Lower leg skin (tissue), 3 donors: ENCODE measurements at regions not wholly inside any gene's neighbourhood (a gene's known extent, or its start where the extent isn't known, plus 50 kb on each side); places are given as distances from the start of the nearest gene placed in this dataset.

ENCODE experiments used
- POLR2A ChIP-seq, 2 donors: fragments of 450-650 bp; IDR thresholded peaks; one replicate each; pipeline ENCODE4 v1.6.1; 2016 to 2017; ENCODE audit warnings: antibody characterized with exemption in 2 of 2, mild to moderate bottlenecking in 1 of 2, moderate library complexity in 1 of 2
- TF ChIP-seq, protein P1 (sequence below), 3 donors: fragments of 450-650 bp; IDR thresholded peaks; one replicate each; pipeline ENCODE4 v1.5.1; 2016; ENCODE audit warnings: antibody characterized with exemption in 3 of 3, mild to moderate bottlenecking in 3 of 3, moderate library complexity in 2 of 3

DNA sequence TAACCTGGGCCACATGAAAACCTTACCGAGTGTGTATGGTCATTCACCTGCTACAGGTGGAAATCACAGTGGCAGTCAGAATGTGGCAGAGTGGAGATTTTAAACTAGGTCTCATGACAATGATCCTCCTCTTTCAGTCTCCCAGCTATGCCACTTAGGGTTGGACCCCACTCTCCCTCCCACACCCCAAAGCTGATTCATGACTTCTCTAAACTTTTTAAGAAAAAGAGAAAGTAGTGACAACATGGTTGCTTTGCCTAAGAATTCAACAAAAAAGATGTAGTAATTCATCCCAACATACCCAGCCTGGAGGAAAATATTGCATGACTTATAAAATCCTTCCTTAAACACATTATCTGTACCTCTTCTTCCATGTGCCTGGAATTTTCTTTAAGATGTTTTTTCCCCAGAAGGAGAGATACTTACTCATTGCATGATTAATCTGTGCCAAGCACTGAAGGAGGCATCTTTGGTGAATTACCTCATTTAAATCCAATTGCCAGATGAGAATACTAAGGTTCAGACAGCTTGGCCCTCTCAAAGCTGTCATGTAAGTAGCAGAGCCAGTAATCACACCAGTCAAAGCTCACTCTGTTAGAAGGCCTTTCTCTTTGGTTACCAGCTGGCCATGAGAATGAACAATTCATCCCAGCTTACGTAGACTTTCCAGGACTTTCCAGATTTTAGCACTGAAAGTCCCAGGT, 119.9 kb downstream of the COPRS start:
- TF ChIP-seq, protein P1, sequence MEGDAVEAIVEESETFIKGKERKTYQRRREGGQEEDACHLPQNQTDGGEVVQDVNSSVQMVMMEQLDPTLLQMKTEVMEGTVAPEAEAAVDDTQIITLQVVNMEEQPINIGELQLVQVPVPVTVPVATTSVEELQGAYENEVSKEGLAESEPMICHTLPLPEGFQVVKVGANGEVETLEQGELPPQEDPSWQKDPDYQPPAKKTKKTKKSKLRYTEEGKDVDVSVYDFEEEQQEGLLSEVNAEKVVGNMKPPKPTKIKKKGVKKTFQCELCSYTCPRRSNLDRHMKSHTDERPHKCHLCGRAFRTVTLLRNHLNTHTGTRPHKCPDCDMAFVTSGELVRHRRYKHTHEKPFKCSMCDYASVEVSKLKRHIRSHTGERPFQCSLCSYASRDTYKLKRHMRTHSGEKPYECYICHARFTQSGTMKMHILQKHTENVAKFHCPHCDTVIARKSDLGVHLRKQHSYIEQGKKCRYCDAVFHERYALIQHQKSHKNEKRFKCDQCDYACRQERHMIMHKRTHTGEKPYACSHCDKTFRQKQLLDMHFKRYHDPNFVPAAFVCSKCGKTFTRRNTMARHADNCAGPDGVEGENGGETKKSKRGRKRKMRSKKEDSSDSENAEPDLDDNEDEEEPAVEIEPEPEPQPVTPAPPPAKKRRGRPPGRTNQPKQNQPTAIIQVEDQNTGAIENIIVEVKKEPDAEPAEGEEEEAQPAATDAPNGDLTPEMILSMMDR (IDR thresholded peaks at IDR 0.05) = no peak
- no peak for TF ChIP-seq POLR2A (IDR thresholded peaks at IDR 0.05)
